ENCODE measurements at regions not wholly inside any gene's neighbourhood (a gene's known extent, or its start where the extent isn't known, plus 50 kb on each side); places are given as distances from the start of the nearest gene placed in this dataset.

GRCh38 chr12:111248236-111249017 is 120.5 kb downstream of the PHETA1 start:
- no peak for TF ChIP-seq POLR2AphosphoS5 (IDR thresholded peaks at IDR 0.05; ENCODE audit: low read depth)
- no peak for TF ChIP-seq CTCF (conservative IDR thresholded peaks at IDR 0.05; ENCODE audit: low read depth in 2 of 2)
